ENCODE measurements at regions not wholly inside any gene's neighbourhood (a gene's known extent, or its start where the extent isn't known, plus 50 kb on each side); places are given as distances from the start of the nearest gene placed in this dataset.

DNA sequence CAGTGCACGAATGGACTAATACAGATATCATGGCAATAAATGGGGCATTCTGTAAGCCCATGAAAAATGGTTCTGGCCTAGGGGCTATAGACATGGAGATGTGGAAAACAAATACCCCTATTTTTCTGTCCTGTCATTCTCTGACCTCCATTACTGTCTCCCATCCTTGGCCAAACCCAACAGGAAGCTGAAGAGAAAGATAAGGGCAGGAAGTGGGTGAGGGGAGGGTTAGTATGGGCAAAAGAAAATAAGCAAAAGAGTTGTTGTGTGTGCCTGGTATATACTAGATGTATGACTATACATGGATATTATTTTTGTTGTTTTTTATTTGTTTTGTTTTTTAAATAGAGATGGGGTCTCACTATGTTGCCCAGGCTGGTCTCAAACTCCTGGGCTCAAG is 339.3 kb downstream of the PCNX1 start:
- no peak overlapping the region for H3K4me3 ChIP-seq (ENCODE audit: low read depth in 1 of 3, low read length in 3 of 3)
- H3K27ac ChIP-seq (ENCODE audit: low read depth in 1 of 2, low read length in 2 of 2), result no peak overlapping the region
- TF ChIP-seq RXRA (IDR thresholded peaks at IDR 0.05) (no peak), HNF4G (IDR thresholded peaks at IDR 0.05) (no peak), SP1 (IDR thresholded peaks at IDR 0.05) (no peak), REST (IDR thresholded peaks at IDR 0.05) (no peak), YY1 (IDR thresholded peaks at IDR 0.05) (no peak), FOXA2 (IDR thresholded peaks at IDR 0.05) (no peak), ZBTB33 (IDR thresholded peaks at IDR 0.05) (no peak), NR2F2 (IDR thresholded peaks at IDR 0.05) (no peak), HNF4A (conservative IDR thresholded peaks at IDR 0.05) (no peak), ATF3 (IDR thresholded peaks at IDR 0.05) (no peak), JUND (IDR thresholded peaks at IDR 0.05) (no peak), EGR1 (IDR thresholded peaks at IDR 0.05; ENCODE audit: low read depth in 2 of 2) (no peak), TAF1 (conservative IDR thresholded peaks at IDR 0.05) (no peak), GABPA (IDR thresholded peaks at IDR 0.05 in 1 of 2, conservative IDR thresholded peaks at IDR 0.05 in 1 of 2) (no peak), RAD21 (IDR thresholded peaks at IDR 0.05) (no peak), FOXA1 (IDR thresholded peaks at IDR 0.05) (no peak)
- TF ChIP-seq, protein P1, sequence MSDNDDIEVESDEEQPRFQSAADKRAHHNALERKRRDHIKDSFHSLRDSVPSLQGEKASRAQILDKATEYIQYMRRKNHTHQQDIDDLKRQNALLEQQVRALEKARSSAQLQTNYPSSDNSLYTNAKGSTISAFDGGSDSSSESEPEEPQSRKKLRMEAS (IDR thresholded peaks at IDR 0.05), result no peak
- TF ChIP-seq, protein P2, sequence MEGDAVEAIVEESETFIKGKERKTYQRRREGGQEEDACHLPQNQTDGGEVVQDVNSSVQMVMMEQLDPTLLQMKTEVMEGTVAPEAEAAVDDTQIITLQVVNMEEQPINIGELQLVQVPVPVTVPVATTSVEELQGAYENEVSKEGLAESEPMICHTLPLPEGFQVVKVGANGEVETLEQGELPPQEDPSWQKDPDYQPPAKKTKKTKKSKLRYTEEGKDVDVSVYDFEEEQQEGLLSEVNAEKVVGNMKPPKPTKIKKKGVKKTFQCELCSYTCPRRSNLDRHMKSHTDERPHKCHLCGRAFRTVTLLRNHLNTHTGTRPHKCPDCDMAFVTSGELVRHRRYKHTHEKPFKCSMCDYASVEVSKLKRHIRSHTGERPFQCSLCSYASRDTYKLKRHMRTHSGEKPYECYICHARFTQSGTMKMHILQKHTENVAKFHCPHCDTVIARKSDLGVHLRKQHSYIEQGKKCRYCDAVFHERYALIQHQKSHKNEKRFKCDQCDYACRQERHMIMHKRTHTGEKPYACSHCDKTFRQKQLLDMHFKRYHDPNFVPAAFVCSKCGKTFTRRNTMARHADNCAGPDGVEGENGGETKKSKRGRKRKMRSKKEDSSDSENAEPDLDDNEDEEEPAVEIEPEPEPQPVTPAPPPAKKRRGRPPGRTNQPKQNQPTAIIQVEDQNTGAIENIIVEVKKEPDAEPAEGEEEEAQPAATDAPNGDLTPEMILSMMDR (IDR thresholded peaks at IDR 0.05; ENCODE audit: low read depth, low read length, missing input control), result no peak
- 79% methylated on average over 1 of the region's 1 CpG for WGBS
- no peaks in the 10 kb centered on the region for H3K4me1 ChIP-seq (ENCODE audit: control insufficient read depth in 4 of 4, insufficient read depth in 4 of 4, low read length in 3 of 4)
- DNase-seq (ENCODE audit: low spot score), result no peak
- H3K9me3 ChIP-seq (ENCODE audit: control insufficient read depth in 4 of 4, low read length in 3 of 4), result no peaks in the 10 kb centered on the region
- H3K9ac ChIP-seq (ENCODE audit: low read depth in 1 of 2, low read length in 2 of 2), result no peak overlapping the region
- H3K27me3 ChIP-seq (ENCODE audit: control insufficient read depth in 4 of 4, insufficient read depth in 4 of 4, low read length in 3 of 4), result no peaks in the 10 kb centered on the region
- H3K36me3 ChIP-seq (ENCODE audit: control insufficient read depth in 4 of 4, insufficient read depth in 3 of 4, low read depth in 1 of 4, low read length in 3 of 4), result no peaks in the 10 kb centered on the region
